Breast epithelium (tissue), 4 donors: ENCODE measurements at regions not wholly inside any gene's neighbourhood (a gene's known extent, or its start where the extent isn't known, plus 50 kb on each side); places are given as distances from the start of the nearest gene placed in this dataset.

Experiments
- DNase-seq, 2 donors: peaks; one replicate each; pipeline ENCODE4 v3.0.0-alpha.2; 2019; ENCODE audit warnings: low spot score in 2 of 2
- H3K27ac ChIP-seq, 2 donors: fragments of 200-600 bp; sonication (generic) in 1 of 2; one replicate each; pipeline ENCODE4 v1.5.1; 2016 to 2019; ENCODE audit warnings: mild to moderate bottlenecking in 1 of 2
- H3K27me3 ChIP-seq, 2 donors: fragments of 200-600 bp; sonication (generic) in 1 of 2; one replicate each; pipeline versions ENCODE4 v1.5.1 to v1.6.0; 2017 to 2019; ENCODE audit warnings: control low read depth in 1 of 2, mild to moderate bottlenecking in 1 of 2
- H3K36me3 ChIP-seq: fragments of 200-600 bp; one replicate; pipeline ENCODE4 v1.5.1; 2019
- H3K4me1 ChIP-seq, 2 donors: fragments of 200-600 bp; sonication (generic); one replicate each; pipeline ENCODE4 v1.5.1; 2016 to 2019; ENCODE audit warnings: control low read depth in 1 of 2
- H3K4me3 ChIP-seq, 3 donors: fragments of 200-600 bp; sonication (generic); 1 replicate in 2 of 3; 2 replicates in 1 of 3; pipeline ENCODE4 v1.5.1; 2016 to 2019; ENCODE audit warnings: mild to moderate bottlenecking in 3 of 3, moderate library complexity in 2 of 3
- H3K9me3 ChIP-seq, 2 donors: fragments of 200-600 bp; sonication (generic) in 1 of 2; one replicate each; pipeline ENCODE4 v1.5.1; 2016 to 2019; ENCODE audit warnings: control low read depth in 1 of 2
- CTCF ChIP-seq, 3 donors: fragments of 450-650 bp; IDR thresholded peaks; one replicate each; pipeline ENCODE4 v1.5.1; 2016 to 2017; ENCODE audit warnings: antibody characterized with exemption in 3 of 3, mild to moderate bottlenecking in 3 of 3, moderate library complexity in 3 of 3
- POLR2A ChIP-seq: fragments of 450-650 bp; IDR thresholded peaks from one replicate; pipeline ENCODE4 v1.6.1; 2016; ENCODE audit warnings: antibody characterized with exemption, mild to moderate bottlenecking, moderate library complexity
- POLR2AphosphoS5 ChIP-seq, 3 donors: sonication (generic); formaldehyde crosslinking; IDR thresholded peaks; one replicate each; pipeline ENCODE4 v1.6.1; 2017; ENCODE audit warnings: antibody characterized with exemption in 3 of 3
- intact Hi-C: fragments of 100-400 bp; cut with DNase I; formaldehyde crosslinking; loops from one replicate; pipeline ENCODE4 v1.15.1; 2023; ENCODE audit warnings: low total_unique reads

GRCh38 chr12:58773986-58774385, 146.3 kb downstream of the LRIG3 start:
- H3K9me3 ChIP-seq = no peaks in the 10 kb centered on the region
- no peaks in the 10 kb centered on the region for H3K4me1 ChIP-seq
- no peaks in the 10 kb centered on the region for H3K36me3 ChIP-seq
- no peak for TF ChIP-seq CTCF (IDR thresholded peaks at IDR 0.05)
- TF ChIP-seq POLR2AphosphoS5 (IDR thresholded peaks at IDR 0.05) = no peak
- no peak for TF ChIP-seq POLR2A
- no peak overlapping the region for H3K27ac ChIP-seq
- no peak for DNase-seq
- intact Hi-C loops = no loop called here
- no peak overlapping the region for H3K4me3 ChIP-seq
- no peaks in the 10 kb centered on the region for H3K27me3 ChIP-seq

- H3K27ac ChIP-seq = no peak overlapping the region
- H3K36me3 ChIP-seq = no peaks in the 10 kb centered on the region
- no peaks in the 10 kb centered on the region for H3K9me3 ChIP-seq
- TF ChIP-seq POLR2AphosphoS5 (IDR thresholded peaks at IDR 0.05) = no peak
- TF ChIP-seq CTCF (IDR thresholded peaks at IDR 0.05) = no peak
- no peak for TF ChIP-seq POLR2A
- H3K4me3 ChIP-seq = no peak overlapping the region
- H3K4me1 ChIP-seq = no peaks in the 10 kb centered on the region
- intact Hi-C loops = no loop called here
- no peaks in the 10 kb centered on the region for H3K27me3 ChIP-seq
- no peak for DNase-seq
These were observed 145.6 kb downstream of the LRIG3 start for GRCh38 chr12:58774731-58775130.

GRCh38 chr12:58775396-58775795, 144.9 kb downstream of the LRIG3 start:
- H3K27ac ChIP-seq = no peak overlapping the region
- intact Hi-C loops = no loop called here
- no peaks in the 10 kb centered on the region for H3K4me1 ChIP-seq
- no peak for TF ChIP-seq POLR2AphosphoS5 (IDR thresholded peaks at IDR 0.05)
- no peak for TF ChIP-seq POLR2A
- TF ChIP-seq CTCF (IDR thresholded peaks at IDR 0.05) = no peak
- no peaks in the 10 kb centered on the region for H3K36me3 ChIP-seq
- no peaks in the 10 kb centered on the region for H3K27me3 ChIP-seq
- DNase-seq = no peak
- no peak overlapping the region for H3K4me3 ChIP-seq
- no peaks in the 10 kb centered on the region for H3K9me3 ChIP-seq

DNA sequence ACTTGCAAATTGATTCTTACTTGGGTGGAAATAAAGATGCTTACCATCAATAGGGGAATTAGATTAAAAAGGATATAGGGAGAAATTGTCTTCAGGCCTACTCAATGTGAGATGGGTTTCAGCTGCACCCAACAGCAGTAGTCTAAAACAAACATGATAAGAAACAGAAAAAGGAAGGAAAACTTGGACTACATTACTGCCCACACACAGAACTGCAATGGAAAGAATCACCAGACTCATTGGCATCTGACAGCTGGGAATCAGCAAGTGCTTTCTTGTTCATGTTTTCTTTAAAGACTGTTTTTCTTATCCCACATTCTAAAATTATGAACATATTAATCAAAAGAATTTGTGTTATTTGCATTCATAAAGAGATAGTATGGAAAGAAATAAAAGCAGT, 144.2 kb downstream of the LRIG3 start:
- no peaks in the 10 kb centered on the region for H3K36me3 ChIP-seq
- H3K4me1 ChIP-seq = no peaks in the 10 kb centered on the region
- no peak for DNase-seq
- H3K9me3 ChIP-seq = no peaks in the 10 kb centered on the region
- TF ChIP-seq POLR2A (no peak), CTCF (IDR thresholded peaks at IDR 0.05) (no peak), POLR2AphosphoS5 (IDR thresholded peaks at IDR 0.05) (no peak)
- H3K27ac ChIP-seq = no peak overlapping the region
- intact Hi-C loops = no loop called here
- H3K27me3 ChIP-seq = no peaks in the 10 kb centered on the region
- H3K4me3 ChIP-seq = no peak overlapping the region

GRCh38 chr12:58777815-58778214, 142.5 kb downstream of the LRIG3 start:
- TF ChIP-seq POLR2A (no peak), POLR2AphosphoS5 (IDR thresholded peaks at IDR 0.05) (no peak), CTCF (IDR thresholded peaks at IDR 0.05) (no peak)
- H3K4me1 ChIP-seq = no peaks in the 10 kb centered on the region
- intact Hi-C loops = no loop called here
- H3K9me3 ChIP-seq = no peaks in the 10 kb centered on the region
- no peaks in the 10 kb centered on the region for H3K36me3 ChIP-seq
- H3K27ac ChIP-seq = no peak overlapping the region
- H3K4me3 ChIP-seq = no peak overlapping the region
- no peaks in the 10 kb centered on the region for H3K27me3 ChIP-seq
- DNase-seq = no peak
